ENCODE measurements at regions not wholly inside any gene's neighbourhood (a gene's known extent, or its start where the extent isn't known, plus 50 kb on each side); places are given as distances from the start of the nearest gene placed in this dataset.
A peak's percentile ranks its signal among the peaks of the same experiment; 100 is the strongest.

DNA sequence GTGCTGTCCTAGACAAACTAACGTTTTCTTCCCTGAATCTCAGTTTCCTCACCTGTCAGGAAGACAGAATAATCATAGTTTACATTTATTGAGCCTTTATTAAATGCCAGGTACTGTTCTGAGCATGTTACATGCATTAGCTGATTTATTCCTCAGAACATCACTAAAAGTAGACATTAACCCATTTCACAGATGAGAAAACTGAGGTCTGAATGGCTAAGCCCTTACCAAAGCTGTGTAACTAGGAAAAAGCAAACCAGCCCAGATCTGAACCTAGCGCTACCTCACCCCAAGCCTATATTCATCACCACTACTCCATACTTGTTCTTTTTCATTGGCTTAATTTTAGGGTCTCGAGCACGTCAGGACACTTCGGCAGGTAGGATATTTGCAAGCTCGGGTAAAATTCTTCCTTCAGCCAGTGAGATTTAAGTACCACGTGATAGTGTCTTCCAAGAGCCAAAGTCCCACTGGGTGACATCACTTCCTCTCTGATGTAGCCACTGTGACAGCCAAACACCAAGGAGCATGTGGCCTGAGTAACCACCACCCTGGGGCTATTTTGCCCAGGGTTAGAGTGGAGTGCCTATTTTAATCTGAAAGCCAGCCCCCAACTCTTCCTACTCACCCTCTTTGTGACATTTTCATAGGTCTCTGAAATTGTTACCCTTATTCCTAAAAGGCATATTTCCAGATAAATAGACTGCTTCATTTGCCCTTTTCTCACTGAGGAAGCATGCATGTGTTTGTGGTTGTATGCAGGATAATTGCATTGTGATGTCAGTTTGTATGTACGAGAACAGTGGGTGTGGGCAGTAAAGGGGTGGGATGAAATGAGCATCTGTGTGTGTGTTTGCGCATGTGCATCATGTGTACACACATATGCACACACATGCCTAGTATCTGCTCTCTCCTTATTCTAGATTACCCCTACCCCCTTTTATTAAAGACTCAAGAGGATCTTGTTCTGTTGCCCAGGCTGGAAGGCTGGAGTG, 62.2 kb upstream of the WSCD2 start (continued):
- TF ChIP-seq FOXA1 (IDR thresholded peaks at IDR 0.05; ENCODE audit: borderline replicate concordance) (no peak), CXXC5 (CRISPR knock-in tag; IDR thresholded peaks at IDR 0.05) (no peak), ZNF609 (CRISPR knock-in tag; IDR thresholded peaks at IDR 0.05; ENCODE audit: borderline replicate concordance) (no peak), MTA2 (IDR thresholded peaks at IDR 0.05; ENCODE audit: low read depth) (no peak), HNRNPH1 (optimal IDR thresholded peaks at IDR 0.05; ENCODE audit: low read depth, low read length) (no peak), RCOR1 (IDR thresholded peaks at IDR 0.05; ENCODE audit: borderline replicate concordance in 1 of 2, low read depth in 2 of 2, low read length in 2 of 2) (peak in 1 of 2 experiments; percentile 27; a peak in 1 of 4 replicates), RBM15 (IDR thresholded peaks at IDR 0.05; ENCODE audit: insufficient read depth, low read length) (no peak), NFYB (IDR thresholded peaks at IDR 0.05; ENCODE audit: extremely low read depth, insufficient read length) (no peak), ZNF23 (CRISPR knock-in tag; IDR thresholded peaks at IDR 0.05) (no peak), L3MBTL2 (IDR thresholded peaks at IDR 0.05) (peak; percentile 28; the same call in 1 of the 2 replicates), OTX1 (CRISPR knock-in tag; IDR thresholded peaks at IDR 0.05) (no peak), ZKSCAN8 (CRISPR knock-in tag; IDR thresholded peaks at IDR 0.05) (no peak), RNF2 (IDR thresholded peaks at IDR 0.05) (no peak), ZNF354B (CRISPR knock-in tag; IDR thresholded peaks at IDR 0.05) (no peak), LCOR (CRISPR knock-in tag; IDR thresholded peaks at IDR 0.05) (no peak), TCF7 (IDR thresholded peaks at IDR 0.05; ENCODE audit: borderline replicate concordance) (no peak), PRMT5 (CRISPR knock-in tag; IDR thresholded peaks at IDR 0.05) (no peak), ERF (CRISPR knock-in tag; IDR thresholded peaks at IDR 0.05) (no peak), SMARCA5 (IDR thresholded peaks at IDR 0.05) (peak; percentile 81), TOE1 (IDR thresholded peaks at IDR 0.05; ENCODE audit: borderline replicate concordance) (peak; percentile 37; the same call in 1 of the 2 replicates), TOE1 (CRISPR knock-in tag; IDR thresholded peaks at IDR 0.05; ENCODE audit: borderline replicate concordance, low read depth) (no peak), ZSCAN29 (IDR thresholded peaks at IDR 0.05) (no peak)
- TF ChIP-seq, protein P1, sequence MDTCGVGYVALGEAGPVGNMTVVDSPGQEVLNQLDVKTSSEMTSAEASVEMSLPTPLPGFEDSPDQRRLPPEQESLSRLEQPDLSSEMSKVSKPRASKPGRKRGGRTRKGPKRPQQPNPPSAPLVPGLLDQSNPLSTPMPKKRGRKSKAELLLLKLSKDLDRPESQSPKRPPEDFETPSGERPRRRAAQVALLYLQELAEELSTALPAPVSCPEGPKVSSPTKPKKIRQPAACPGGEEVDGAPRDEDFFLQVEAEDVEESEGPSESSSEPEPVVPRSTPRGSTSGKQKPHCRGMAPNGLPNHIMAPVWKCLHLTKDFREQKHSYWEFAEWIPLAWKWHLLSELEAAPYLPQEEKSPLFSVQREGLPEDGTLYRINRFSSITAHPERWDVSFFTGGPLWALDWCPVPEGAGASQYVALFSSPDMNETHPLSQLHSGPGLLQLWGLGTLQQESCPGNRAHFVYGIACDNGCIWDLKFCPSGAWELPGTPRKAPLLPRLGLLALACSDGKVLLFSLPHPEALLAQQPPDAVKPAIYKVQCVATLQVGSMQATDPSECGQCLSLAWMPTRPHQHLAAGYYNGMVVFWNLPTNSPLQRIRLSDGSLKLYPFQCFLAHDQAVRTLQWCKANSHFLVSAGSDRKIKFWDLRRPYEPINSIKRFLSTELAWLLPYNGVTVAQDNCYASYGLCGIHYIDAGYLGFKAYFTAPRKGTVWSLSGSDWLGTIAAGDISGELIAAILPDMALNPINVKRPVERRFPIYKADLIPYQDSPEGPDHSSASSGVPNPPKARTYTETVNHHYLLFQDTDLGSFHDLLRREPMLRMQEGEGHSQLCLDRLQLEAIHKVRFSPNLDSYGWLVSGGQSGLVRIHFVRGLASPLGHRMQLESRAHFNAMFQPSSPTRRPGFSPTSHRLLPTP (IDR thresholded peaks at IDR 0.05; ENCODE audit: borderline replicate concordance, extremely low read depth, insufficient read length), result no peak

All from K562 (cell line).